Glutamatergic neuron (in vitro differentiated cells): ENCODE measurements at regions not wholly inside any gene's neighbourhood (a gene's known extent, or its start where the extent isn't known, plus 50 kb on each side); places are given as distances from the start of the nearest gene placed in this dataset.

Experiments used
- DNase-seq: peaks from one replicate; pipeline ENCODE4 v3.0.0; 2022
- H3K27ac Mint-ChIP-seq: one replicate; pipeline ENCODE4 v1.8.0; 2020; ENCODE audit warnings: mild to moderate bottlenecking, mixed read lengths, inconsistent platforms; ENCODE audit not compliant: unreplicated experiment
- H3K27me3 Mint-ChIP-seq: one replicate; pipeline ENCODE4 v1.8.0; 2020; ENCODE audit warnings: mild to moderate bottlenecking, moderate library complexity, mixed read lengths, inconsistent platforms; ENCODE audit not compliant: unreplicated experiment
- H3K36me3 Mint-ChIP-seq: one replicate; pipeline ENCODE4 v1.8.0; 2020; ENCODE audit warnings: mild to moderate bottlenecking, mixed read lengths, inconsistent platforms; ENCODE audit not compliant: unreplicated experiment
- H3K4me1 Mint-ChIP-seq: one replicate; pipeline ENCODE4 v1.8.0; 2020; ENCODE audit warnings: mild to moderate bottlenecking, low read depth, mixed read lengths, inconsistent platforms; ENCODE audit not compliant: unreplicated experiment
- H3K4me3 Mint-ChIP-seq: one replicate; pipeline ENCODE4 v1.8.0; 2020; ENCODE audit warnings: mild to moderate bottlenecking, mixed read lengths, inconsistent platforms; ENCODE audit not compliant: unreplicated experiment
- H3K9me3 Mint-ChIP-seq: one replicate; pipeline ENCODE4 v1.8.0; 2020; ENCODE audit warnings: mild to moderate bottlenecking, moderate library complexity, mixed read lengths, inconsistent platforms; ENCODE audit not compliant: unreplicated experiment
- TF ChIP-seq, protein P1 (sequence below): fragments of 200-600 bp; sonication (generic); IDR thresholded peaks from one replicate; pipeline ENCODE4 v1.5.0; 2021; ENCODE audit not compliant: partially characterized antibody, unreplicated experiment

DNA sequence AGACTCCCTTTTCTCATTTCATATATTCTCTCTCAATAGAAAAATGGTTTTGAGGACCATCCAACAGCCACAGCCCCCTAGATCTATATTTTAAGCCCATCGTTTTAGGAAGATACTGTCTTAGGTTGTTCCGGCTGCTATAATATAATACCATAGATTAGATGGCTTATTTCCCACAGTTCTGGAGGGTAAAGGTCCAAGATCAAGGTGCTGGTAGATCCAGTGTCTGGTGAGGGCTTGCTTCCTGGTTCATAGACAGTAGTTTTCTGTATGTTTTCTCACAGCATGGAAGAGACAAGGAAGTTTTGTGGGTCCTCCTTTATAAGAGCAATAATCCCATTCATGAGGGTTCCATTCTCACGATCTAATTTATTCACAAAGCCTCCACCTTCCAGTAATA is 215.1 kb downstream of the AASDHPPT start:
- Mint-ChIP-seq H3K4me3 (no peak overlapping the region), H3K27me3 (no peaks in the 10 kb centered on the region), H3K36me3 (no peaks in the 10 kb centered on the region), H3K4me1 (peaks cover 8% of the 10 kb centered on the region), H3K9me3 (no peaks in the 10 kb centered on the region), H3K27ac (no peak overlapping the region)
- TF ChIP-seq, protein P1, sequence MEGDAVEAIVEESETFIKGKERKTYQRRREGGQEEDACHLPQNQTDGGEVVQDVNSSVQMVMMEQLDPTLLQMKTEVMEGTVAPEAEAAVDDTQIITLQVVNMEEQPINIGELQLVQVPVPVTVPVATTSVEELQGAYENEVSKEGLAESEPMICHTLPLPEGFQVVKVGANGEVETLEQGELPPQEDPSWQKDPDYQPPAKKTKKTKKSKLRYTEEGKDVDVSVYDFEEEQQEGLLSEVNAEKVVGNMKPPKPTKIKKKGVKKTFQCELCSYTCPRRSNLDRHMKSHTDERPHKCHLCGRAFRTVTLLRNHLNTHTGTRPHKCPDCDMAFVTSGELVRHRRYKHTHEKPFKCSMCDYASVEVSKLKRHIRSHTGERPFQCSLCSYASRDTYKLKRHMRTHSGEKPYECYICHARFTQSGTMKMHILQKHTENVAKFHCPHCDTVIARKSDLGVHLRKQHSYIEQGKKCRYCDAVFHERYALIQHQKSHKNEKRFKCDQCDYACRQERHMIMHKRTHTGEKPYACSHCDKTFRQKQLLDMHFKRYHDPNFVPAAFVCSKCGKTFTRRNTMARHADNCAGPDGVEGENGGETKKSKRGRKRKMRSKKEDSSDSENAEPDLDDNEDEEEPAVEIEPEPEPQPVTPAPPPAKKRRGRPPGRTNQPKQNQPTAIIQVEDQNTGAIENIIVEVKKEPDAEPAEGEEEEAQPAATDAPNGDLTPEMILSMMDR: no peak
- DNase-seq: no peak

DNA sequence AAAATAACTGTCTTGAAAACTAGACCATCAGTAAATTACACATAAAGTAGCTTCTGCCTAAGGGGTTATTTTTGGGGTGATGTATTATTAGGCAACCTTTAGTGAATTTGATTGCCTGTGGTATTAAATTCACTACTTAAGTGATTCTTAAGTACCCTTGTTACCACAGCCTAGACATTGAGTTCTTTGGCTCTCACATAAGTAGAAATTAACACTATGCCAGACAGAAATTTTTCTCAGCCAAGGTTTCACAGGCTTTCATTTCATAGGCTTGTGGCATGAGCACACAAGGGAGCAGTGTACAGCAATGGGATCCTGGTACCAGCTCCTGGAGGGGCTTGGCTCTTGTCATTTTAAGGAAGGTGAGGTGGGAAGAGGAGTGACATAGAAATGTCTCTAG is 218.5 kb downstream of the AASDHPPT start:
- no peak overlapping the region for H3K27ac Mint-ChIP-seq
- H3K9me3 Mint-ChIP-seq: no peaks in the 10 kb centered on the region
- no peak for DNase-seq
- TF ChIP-seq, protein P1: no peak
- H3K36me3 Mint-ChIP-seq: no peaks in the 10 kb centered on the region
- H3K27me3 Mint-ChIP-seq: no peaks in the 10 kb centered on the region
- no peak overlapping the region for H3K4me3 Mint-ChIP-seq
- no peaks in the 10 kb centered on the region for H3K4me1 Mint-ChIP-seq

DNA sequence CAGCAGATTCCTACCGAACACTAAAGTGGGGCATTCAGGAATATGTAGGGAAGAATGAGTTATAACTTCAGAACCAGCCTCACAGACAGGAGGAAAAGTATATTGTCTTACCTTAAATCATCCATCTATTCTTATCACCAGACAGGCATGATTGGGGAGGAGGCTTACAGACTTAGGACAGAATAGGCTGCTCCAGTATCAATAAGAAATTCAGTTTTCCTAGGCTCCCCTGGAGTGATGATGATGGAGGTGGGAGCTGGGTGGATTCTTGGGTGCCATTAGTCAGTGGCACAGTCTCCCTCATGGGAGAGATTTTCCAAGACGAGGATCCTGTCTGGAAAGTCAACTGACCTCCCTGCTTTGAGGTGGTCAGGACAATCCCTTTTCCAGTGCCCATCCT is 225.0 kb downstream of the AASDHPPT start:
- Mint-ChIP-seq H3K4me3 (no peak overlapping the region), H3K9me3 (peaks cover 1% of the 10 kb centered on the region), H3K36me3 (peaks cover 12% of the 10 kb centered on the region), H3K27ac (no peak overlapping the region), H3K27me3 (no peaks in the 10 kb centered on the region), H3K4me1 (peaks cover 2% of the 10 kb centered on the region)
- no peak for DNase-seq
- TF ChIP-seq, protein P1: no peak

DNA sequence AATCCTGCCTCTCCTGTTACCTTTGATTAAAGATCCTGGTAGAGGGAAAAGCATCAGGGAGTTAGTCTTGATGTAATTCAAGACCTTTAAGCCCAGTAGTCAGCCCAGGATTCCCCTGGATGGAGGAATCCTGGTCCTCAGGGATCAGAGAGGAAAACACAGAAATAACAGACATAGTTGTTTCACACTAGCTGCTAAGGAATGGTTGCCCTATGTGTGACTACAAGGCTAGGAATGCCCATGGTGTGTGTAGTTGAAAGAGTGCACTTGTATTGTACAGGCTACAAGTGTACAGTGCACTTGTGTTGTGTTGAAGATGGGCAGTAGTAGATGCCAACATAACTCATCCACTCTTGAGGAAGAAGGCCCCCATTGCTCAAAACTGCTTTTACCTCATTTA is 226.8 kb downstream of the AASDHPPT start:
- H3K36me3 Mint-ChIP-seq: peaks cover 12% of the 10 kb centered on the region
- TF ChIP-seq, protein P1: no peak
- H3K9me3 Mint-ChIP-seq: peaks cover 1% of the 10 kb centered on the region
- H3K4me1 Mint-ChIP-seq: peaks cover 2% of the 10 kb centered on the region
- no peak for DNase-seq
- H3K27me3 Mint-ChIP-seq: no peaks in the 10 kb centered on the region
- no peak overlapping the region for H3K4me3 Mint-ChIP-seq
- no peak overlapping the region for H3K27ac Mint-ChIP-seq

DNA sequence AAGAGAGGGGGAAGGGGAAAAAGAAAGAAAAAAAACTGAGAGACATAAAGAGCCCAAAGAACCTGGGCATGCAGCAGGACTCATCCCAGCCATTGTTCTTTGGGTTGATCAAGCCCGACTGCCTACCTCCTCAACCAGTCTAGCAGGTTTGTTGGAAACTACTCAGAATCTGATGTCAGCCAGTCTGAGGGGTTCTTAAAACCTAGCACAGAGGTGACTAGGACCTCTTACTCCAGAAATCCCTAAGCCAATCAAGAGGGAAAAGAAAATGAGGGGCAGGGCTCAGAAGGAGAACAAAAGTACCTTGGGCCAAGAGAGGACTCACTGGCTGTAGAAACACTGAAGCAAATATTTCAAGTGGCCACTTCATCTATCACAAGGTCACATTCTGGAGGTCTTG is 228.0 kb downstream of the AASDHPPT start:
- Mint-ChIP-seq H3K4me1 (peaks cover 2% of the 10 kb centered on the region), H3K4me3 (no peak overlapping the region), H3K27me3 (no peaks in the 10 kb centered on the region), H3K9me3 (peaks cover 1% of the 10 kb centered on the region), H3K27ac (no peak overlapping the region), H3K36me3 (peaks cover 12% of the 10 kb centered on the region)
- no peak for DNase-seq
- TF ChIP-seq, protein P1: no peak
